ENCODE measurements at regions not wholly inside any gene's neighbourhood (a gene's known extent, or its start where the extent isn't known, plus 50 kb on each side); places are given as distances from the start of the nearest gene placed in this dataset.
"Not testable (repeated sequence)": the region's sequence is repeated elsewhere in the genome, so short reads cannot be mapped to it uniquely, and the experiment has no call there.

DNA sequence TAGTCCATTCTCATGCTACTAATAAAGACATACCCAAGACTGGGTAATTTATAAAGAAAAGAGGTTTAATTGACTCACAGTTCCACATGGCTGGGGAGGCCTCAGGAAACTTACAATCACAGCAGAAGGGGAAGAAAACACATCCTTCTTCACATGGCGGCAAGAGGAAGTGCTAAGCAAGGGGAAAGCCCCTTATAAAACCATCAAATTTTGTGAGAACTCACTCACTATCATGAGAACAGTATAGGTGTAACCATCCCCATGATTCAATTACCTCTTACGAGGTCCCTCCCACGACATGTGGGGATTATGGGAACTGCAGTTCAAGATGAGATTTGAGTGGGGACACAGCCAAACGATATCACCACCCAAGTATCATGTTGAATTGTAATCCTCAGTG lies 52.7 kb upstream of the FOXO6 start:
- not testable (repeated sequence) for H3K4me3 Mint-ChIP-seq; H3K9me3 ChIP-seq (ENCODE audit: low read depth); H3K4me1 ChIP-seq; H4K20me1 ChIP-seq (ENCODE audit: low read depth); H3K27me3 ChIP-seq; H3K27ac ChIP-seq; H2AFZ ChIP-seq (replicated peaks); H3K4me3 ChIP-seq; H3K79me2 ChIP-seq (ENCODE audit: low read depth); DNase-seq (ENCODE audit: low spot score); H3K27ac Mint-ChIP-seq; H3K9me3 Mint-ChIP-seq; H3K9ac ChIP-seq; H3F3A ChIP-seq (ENCODE audit: low read depth); H3K36me3 ChIP-seq; H3K36me3 Mint-ChIP-seq; H3K27me3 Mint-ChIP-seq (ENCODE audit: insufficient read depth, low read depth); H3K4me2 ChIP-seq; H3K4me1 Mint-ChIP-seq

DNA sequence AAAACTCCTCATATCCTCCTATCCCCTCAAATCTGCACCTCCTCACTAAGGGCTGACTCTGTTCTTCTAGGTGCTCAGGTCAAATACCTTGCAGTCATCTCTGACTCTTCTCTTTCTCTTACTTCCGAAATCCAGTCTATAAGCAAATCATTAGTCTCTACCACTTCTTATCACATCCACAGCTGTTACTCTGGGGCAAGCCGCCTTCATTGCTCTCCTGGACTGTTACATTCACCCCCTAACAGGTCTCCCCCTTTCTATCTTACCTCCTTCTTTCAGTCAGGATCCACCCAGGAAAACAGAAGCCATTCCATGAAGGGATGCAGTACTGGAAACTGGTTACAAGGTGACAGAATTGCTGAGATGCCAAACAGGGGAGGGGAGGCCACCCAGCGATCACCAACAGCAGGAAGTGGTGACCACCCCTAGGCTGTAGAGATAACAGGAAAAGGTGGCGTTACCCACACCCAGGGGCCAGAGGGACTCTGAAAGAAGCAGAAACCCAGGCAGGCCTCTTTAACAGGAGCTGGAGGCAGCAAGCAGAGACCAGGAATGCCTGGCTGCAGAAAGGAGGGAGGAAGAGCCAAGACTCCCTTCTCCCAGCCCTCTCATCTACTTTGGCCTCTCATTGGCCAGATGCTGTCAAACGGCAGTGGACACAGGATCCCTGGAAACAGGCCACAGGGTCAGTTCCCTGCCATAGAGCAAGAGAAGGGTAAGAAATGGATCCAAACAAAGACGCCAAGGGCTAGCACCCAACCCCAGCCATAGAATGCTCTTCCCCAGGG lies 55.5 kb upstream of the FOXO6 start:
- Histone ChIP-seq H3K4me3 (no peak overlapping the region), H3K9ac (no peak overlapping the region), H3K27me3 (no peaks in the 10 kb centered on the region), H3K79me2 (ENCODE audit: low read depth) (no peaks in the 10 kb centered on the region), H2AFZ (replicated peaks) (peak overlapping the region; percentile 91), H3K9me3 (ENCODE audit: low read depth) (no peaks in the 10 kb centered on the region), H4K20me1 (ENCODE audit: low read depth) (no peaks in the 10 kb centered on the region), H3K27ac (no peak overlapping the region), H3F3A (ENCODE audit: low read depth) (peaks cover 5% of the 10 kb centered on the region), H3K36me3 (no peaks in the 10 kb centered on the region), H3K4me2 (peak overlapping the region; percentile 30), H3K4me1 (peaks cover 10% of the 10 kb centered on the region)
- Mint-ChIP-seq H3K27me3 (ENCODE audit: insufficient read depth, low read depth) (peaks cover 2% of the 10 kb centered on the region), H3K4me3 (no peak overlapping the region), H3K27ac (no peak overlapping the region), H3K9me3 (no peaks in the 10 kb centered on the region), H3K36me3 (no peaks in the 10 kb centered on the region), H3K4me1 (no peaks in the 10 kb centered on the region)
- DNase-seq (ENCODE audit: low spot score) = peak; percentile 72
- no peak for TF ChIP-seq EZH2phosphoT487 (IDR thresholded peaks at IDR 0.05)
- TF ChIP-seq, protein P1, sequence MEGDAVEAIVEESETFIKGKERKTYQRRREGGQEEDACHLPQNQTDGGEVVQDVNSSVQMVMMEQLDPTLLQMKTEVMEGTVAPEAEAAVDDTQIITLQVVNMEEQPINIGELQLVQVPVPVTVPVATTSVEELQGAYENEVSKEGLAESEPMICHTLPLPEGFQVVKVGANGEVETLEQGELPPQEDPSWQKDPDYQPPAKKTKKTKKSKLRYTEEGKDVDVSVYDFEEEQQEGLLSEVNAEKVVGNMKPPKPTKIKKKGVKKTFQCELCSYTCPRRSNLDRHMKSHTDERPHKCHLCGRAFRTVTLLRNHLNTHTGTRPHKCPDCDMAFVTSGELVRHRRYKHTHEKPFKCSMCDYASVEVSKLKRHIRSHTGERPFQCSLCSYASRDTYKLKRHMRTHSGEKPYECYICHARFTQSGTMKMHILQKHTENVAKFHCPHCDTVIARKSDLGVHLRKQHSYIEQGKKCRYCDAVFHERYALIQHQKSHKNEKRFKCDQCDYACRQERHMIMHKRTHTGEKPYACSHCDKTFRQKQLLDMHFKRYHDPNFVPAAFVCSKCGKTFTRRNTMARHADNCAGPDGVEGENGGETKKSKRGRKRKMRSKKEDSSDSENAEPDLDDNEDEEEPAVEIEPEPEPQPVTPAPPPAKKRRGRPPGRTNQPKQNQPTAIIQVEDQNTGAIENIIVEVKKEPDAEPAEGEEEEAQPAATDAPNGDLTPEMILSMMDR (IDR thresholded peaks at IDR 0.05) = no peak
- TF ChIP-seq EZH2 (IDR thresholded peaks at IDR 0.05) = no peak

DNA sequence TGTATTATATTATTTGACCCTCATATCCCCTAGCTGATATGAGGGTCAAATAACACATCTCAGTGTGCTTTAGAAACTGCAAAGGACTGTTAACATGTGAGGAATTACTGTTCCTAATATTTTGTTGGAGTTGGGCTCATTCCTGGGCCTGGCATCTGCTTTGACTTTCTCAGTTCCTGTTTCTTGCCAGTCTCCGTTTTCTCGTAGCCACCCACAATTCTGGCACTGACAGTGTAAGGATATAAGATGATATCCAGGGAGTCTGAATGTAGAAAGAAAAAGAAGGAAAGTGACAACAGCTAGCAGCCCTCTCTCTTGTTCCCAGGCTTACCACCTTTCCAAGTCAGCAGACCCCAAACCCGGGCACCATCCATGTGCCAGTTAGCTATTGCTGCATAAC lies 54.4 kb upstream of the SCMH1 start:
- Histone ChIP-seq H2AFZ (replicated peaks) (no peak overlapping the region), H3K27ac (no peak overlapping the region), H3K79me2 (ENCODE audit: low read depth) (no peaks in the 10 kb centered on the region), H4K20me1 (ENCODE audit: low read depth) (no peaks in the 10 kb centered on the region), H3K4me1 (no peaks in the 10 kb centered on the region), H3K4me3 (no peak overlapping the region), H3K36me3 (no peaks in the 10 kb centered on the region), H3K27me3 (no peaks in the 10 kb centered on the region), H3F3A (ENCODE audit: low read depth) (no peaks in the 10 kb centered on the region), H3K4me2 (no peak overlapping the region), H3K9me3 (ENCODE audit: low read depth) (no peaks in the 10 kb centered on the region), H3K9ac (no peak overlapping the region)
- TF ChIP-seq, protein P1 (IDR thresholded peaks at IDR 0.05) = no peak
- TF ChIP-seq EZH2phosphoT487 (IDR thresholded peaks at IDR 0.05) (no peak), EZH2 (IDR thresholded peaks at IDR 0.05) (no peak)
- no peaks in the 10 kb centered on the region for H3K36me3 Mint-ChIP-seq
- peaks cover 2% of the 10 kb centered on the region for H3K27me3 Mint-ChIP-seq (ENCODE audit: insufficient read depth, low read depth)
- H3K4me3 Mint-ChIP-seq = no peak overlapping the region
- no peak overlapping the region for H3K27ac Mint-ChIP-seq
- no peak for DNase-seq (ENCODE audit: low spot score)
- H3K4me1 Mint-ChIP-seq = no peaks in the 10 kb centered on the region
- H3K9me3 Mint-ChIP-seq = no peaks in the 10 kb centered on the region

DNA sequence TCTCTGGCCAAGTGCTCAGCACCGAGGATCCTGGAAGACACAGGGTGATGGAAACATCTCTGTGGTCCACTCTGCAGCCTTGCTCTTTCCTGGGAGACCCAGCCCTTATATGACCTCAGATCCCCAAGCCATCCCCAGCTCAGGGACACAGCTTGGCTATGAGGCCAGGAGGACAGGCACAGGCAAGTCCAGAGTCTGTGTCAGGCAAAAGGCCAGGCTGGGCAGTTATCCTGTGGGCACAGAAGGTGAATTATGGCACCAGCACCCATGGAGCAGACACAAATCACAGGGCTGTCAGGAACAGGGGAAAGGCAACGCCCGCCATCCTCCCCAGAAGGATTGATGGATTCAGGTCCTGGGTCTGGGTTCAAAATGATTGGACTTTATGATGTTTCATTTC lies 52.1 kb upstream of the SCMH1 start:
- H3K4me3 Mint-ChIP-seq = no peak overlapping the region
- H3K27ac Mint-ChIP-seq = no peak overlapping the region
- TF ChIP-seq EZH2phosphoT487 (IDR thresholded peaks at IDR 0.05) = no peak
- no peak for TF ChIP-seq EZH2 (IDR thresholded peaks at IDR 0.05)
- TF ChIP-seq, protein P1 (IDR thresholded peaks at IDR 0.05) = no peak
- no peaks in the 10 kb centered on the region for H3K9me3 Mint-ChIP-seq
- H3K4me3 ChIP-seq = no peak overlapping the region
- no peaks in the 10 kb centered on the region for H3K4me1 Mint-ChIP-seq
- no peaks in the 10 kb centered on the region for H4K20me1 ChIP-seq (ENCODE audit: low read depth)
- H3F3A ChIP-seq (ENCODE audit: low read depth) = no peaks in the 10 kb centered on the region
- H3K27me3 ChIP-seq = no peaks in the 10 kb centered on the region
- H3K27me3 Mint-ChIP-seq (ENCODE audit: insufficient read depth, low read depth) = peaks cover 4% of the 10 kb centered on the region
- no peaks in the 10 kb centered on the region for H3K4me1 ChIP-seq
- no peak for DNase-seq (ENCODE audit: low spot score)
- H3K27ac ChIP-seq = no peak overlapping the region
- H3K4me2 ChIP-seq = no peak overlapping the region
- H2AFZ ChIP-seq (replicated peaks) = no peak overlapping the region
- no peaks in the 10 kb centered on the region for H3K36me3 ChIP-seq
- H3K9me3 ChIP-seq (ENCODE audit: low read depth) = no peaks in the 10 kb centered on the region
- no peak overlapping the region for H3K9ac ChIP-seq
- no peaks in the 10 kb centered on the region for H3K36me3 Mint-ChIP-seq
- H3K79me2 ChIP-seq (ENCODE audit: low read depth) = no peaks in the 10 kb centered on the region
